ENCODE measurements at regions not wholly inside any gene's neighbourhood (a gene's known extent, or its start where the extent isn't known, plus 50 kb on each side); places are given as distances from the start of the nearest gene placed in this dataset.

DNA sequence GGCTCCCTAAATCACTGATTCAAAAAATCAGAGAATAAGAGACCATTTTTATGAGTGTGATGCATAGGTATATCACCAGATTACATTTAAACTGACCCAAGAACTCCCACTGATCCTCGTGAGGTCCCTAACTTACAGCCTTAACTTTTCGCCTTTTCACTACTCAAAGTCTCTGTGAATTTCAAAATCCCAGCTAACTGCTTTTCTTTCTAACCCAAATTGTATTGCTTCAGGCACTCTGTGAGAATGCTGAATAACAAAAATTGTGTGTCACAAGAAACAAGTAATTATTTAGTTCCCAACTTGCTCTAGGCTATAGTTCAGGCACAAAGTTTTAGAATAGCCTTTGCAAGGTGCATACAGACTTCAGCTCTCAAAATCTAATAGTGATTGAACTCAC lies 368.6 kb downstream of the CHSY3 start:
- H3K56ac ChIP-seq (ENCODE audit: insufficient read length, low read depth, low read length) = no peak overlapping the region
- TF ChIP-seq, protein P1, sequence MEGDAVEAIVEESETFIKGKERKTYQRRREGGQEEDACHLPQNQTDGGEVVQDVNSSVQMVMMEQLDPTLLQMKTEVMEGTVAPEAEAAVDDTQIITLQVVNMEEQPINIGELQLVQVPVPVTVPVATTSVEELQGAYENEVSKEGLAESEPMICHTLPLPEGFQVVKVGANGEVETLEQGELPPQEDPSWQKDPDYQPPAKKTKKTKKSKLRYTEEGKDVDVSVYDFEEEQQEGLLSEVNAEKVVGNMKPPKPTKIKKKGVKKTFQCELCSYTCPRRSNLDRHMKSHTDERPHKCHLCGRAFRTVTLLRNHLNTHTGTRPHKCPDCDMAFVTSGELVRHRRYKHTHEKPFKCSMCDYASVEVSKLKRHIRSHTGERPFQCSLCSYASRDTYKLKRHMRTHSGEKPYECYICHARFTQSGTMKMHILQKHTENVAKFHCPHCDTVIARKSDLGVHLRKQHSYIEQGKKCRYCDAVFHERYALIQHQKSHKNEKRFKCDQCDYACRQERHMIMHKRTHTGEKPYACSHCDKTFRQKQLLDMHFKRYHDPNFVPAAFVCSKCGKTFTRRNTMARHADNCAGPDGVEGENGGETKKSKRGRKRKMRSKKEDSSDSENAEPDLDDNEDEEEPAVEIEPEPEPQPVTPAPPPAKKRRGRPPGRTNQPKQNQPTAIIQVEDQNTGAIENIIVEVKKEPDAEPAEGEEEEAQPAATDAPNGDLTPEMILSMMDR (conservative IDR thresholded peaks at IDR 0.05) = no peak

More for the DNA sequence above, 368.6 kb downstream of the CHSY3 start:
- Histone ChIP-seq H4K5ac (ENCODE audit: insufficient read length, low read depth, low read length) (no peak overlapping the region), H3K23me2 (ENCODE audit: insufficient read length, low read depth, low read length, poor library complexity, severe bottlenecking) (no peaks in the 10 kb centered on the region), H2BK20ac (ENCODE audit: low read depth, low read length, poor library complexity, severe bottlenecking) (no peak overlapping the region), H3K9ac (ENCODE audit: extremely low read depth, insufficient read length, low read length) (no peak overlapping the region), H3K18ac (ENCODE audit: insufficient read length, low read depth, low read length) (no peak overlapping the region), H2BK12ac (ENCODE audit: insufficient read length, low read depth, low read length) (no peak overlapping the region), H3K4me1 (ENCODE audit: insufficient read depth, low read length) (no peaks in the 10 kb centered on the region), H2AK5ac (ENCODE audit: insufficient read length, low read length) (no peak overlapping the region), H3K4me2 (ENCODE audit: insufficient read depth, insufficient read length, low read length) (no peak overlapping the region), H3K27me3 (ENCODE audit: insufficient read depth, low read length) (peaks cover 10% of the 10 kb centered on the region; the same call in 1 of the 2 replicates), H2AFZ (ENCODE audit: low read length) (no peak overlapping the region), H3K9me3 (ENCODE audit: control insufficient read depth, low read depth, low read length) (no peaks in the 10 kb centered on the region), H2BK120ac (ENCODE audit: low read depth, low read length, poor library complexity, severe bottlenecking) (no peak overlapping the region), H3K27ac (ENCODE audit: insufficient read length, low read depth, low read length) (no peak overlapping the region), H3K79me1 (ENCODE audit: insufficient read depth, low read depth, low read length, poor library complexity, severe bottlenecking) (no peaks in the 10 kb centered on the region), H2BK5ac (ENCODE audit: insufficient read length, low read length) (no peak overlapping the region), H3T11ph (ENCODE audit: low read length) (no peak overlapping the region), H3K23ac (ENCODE audit: insufficient read length, low read depth, low read length) (no peak overlapping the region), H4K8ac (replicated peaks; ENCODE audit: insufficient read length, low read depth, low read length) (no peak overlapping the region), H2BK15ac (ENCODE audit: low read depth, low read length) (no peak overlapping the region), H3K14ac (ENCODE audit: insufficient read depth, low read length) (no peak overlapping the region), H4K20me1 (ENCODE audit: control insufficient read depth, insufficient read depth, insufficient read length) (no peaks in the 10 kb centered on the region), H3K79me2 (ENCODE audit: insufficient read depth, low read length) (no peaks in the 10 kb centered on the region), H4K91ac (ENCODE audit: insufficient read length, low read depth, low read length) (no peak overlapping the region), H3K4ac (ENCODE audit: low read depth, low read length) (no peak overlapping the region)
- WGBS (ENCODE audit: extremely low coverage, insufficient read length, low lambda C conversion rate) = no CpG with 5 or more reads among the region's 2 CpGs
- Mint-ChIP-seq H3K36me3 (ENCODE audit: insufficient read depth in 1 of 3, low read depth in 3 of 3) (no peaks in the 10 kb centered on the region), H3K4me3 (no peak overlapping the region), H3K27me3 (ENCODE audit: low read depth) (peaks cover 89% of the 10 kb centered on the region), H3K4me1 (peaks cover 3 to 4% of the 10 kb centered on the region in 2 experiments; a peak in 2 of 4 replicates), H3K27ac (no peak overlapping the region), H3K9me3 (no peaks in the 10 kb centered on the region)
- no peak for DNase-seq
